ENCODE measurements at regions not wholly inside any gene's neighbourhood (a gene's known extent, or its start where the extent isn't known, plus 50 kb on each side); places are given as distances from the start of the nearest gene placed in this dataset.

DNA sequence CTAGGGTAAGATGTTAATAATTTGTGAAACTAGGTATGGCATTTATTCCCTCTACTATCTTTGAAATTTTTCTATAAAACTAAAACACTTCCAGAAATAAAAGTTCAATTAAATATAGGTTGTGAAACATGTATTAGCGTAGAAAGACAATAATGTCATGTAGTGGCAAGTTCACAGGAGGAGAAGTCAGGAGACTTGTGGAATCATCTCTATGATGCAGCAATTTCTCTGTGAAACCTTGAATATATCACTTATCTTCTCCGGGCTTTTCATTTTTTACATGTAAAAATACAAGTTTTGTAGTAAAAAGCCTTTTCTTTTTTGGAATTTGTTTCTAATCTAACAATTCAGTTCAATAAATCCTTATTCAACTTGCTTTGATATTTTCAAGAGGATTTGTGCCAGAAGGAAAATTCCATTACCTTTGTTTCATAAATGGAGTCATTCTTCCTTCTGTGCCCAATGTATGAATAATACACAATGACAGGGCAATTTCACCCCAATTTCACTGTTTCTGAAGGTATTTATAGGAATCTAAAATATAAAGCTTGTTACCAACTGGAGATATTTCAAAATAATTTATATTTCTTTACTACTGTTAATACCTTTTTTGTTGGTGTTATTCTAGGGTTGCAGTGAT is 758.3 kb downstream of the FAM181B start:
- H3K4me3 ChIP-seq (ENCODE audit: low read depth, low read length), result no peak overlapping the region
- H3K27me3 ChIP-seq (ENCODE audit: control insufficient read depth, insufficient read depth, low read length), result no peaks in the 10 kb centered on the region
- DNase-seq (ENCODE audit: low read depth) (peak; percentile 58), FAIRE-seq (no peak)
- TF ChIP-seq, protein P1, sequence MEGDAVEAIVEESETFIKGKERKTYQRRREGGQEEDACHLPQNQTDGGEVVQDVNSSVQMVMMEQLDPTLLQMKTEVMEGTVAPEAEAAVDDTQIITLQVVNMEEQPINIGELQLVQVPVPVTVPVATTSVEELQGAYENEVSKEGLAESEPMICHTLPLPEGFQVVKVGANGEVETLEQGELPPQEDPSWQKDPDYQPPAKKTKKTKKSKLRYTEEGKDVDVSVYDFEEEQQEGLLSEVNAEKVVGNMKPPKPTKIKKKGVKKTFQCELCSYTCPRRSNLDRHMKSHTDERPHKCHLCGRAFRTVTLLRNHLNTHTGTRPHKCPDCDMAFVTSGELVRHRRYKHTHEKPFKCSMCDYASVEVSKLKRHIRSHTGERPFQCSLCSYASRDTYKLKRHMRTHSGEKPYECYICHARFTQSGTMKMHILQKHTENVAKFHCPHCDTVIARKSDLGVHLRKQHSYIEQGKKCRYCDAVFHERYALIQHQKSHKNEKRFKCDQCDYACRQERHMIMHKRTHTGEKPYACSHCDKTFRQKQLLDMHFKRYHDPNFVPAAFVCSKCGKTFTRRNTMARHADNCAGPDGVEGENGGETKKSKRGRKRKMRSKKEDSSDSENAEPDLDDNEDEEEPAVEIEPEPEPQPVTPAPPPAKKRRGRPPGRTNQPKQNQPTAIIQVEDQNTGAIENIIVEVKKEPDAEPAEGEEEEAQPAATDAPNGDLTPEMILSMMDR (IDR thresholded peaks at IDR 0.05; ENCODE audit: insufficient read depth, low read length, severe bottlenecking), result no peak
- no peaks in the 10 kb centered on the region for H3K36me3 ChIP-seq (ENCODE audit: control insufficient read depth, insufficient read depth, low read length)

- TF ChIP-seq, protein P1 (IDR thresholded peaks at IDR 0.05; ENCODE audit: insufficient read depth, low read length, severe bottlenecking), result no peak
- Histone ChIP-seq H3K27me3 (ENCODE audit: control insufficient read depth, insufficient read depth, low read length) (no peaks in the 10 kb centered on the region), H3K36me3 (ENCODE audit: control insufficient read depth, insufficient read depth, low read length) (no peaks in the 10 kb centered on the region), H3K4me3 (ENCODE audit: low read depth, low read length) (no peak overlapping the region)
- no peak for FAIRE-seq
- no peak for DNase-seq (ENCODE audit: low read depth)
Observed at GRCh38 chr11:81970886-81971285, 762.8 kb downstream of the FAM181B start.

DNA sequence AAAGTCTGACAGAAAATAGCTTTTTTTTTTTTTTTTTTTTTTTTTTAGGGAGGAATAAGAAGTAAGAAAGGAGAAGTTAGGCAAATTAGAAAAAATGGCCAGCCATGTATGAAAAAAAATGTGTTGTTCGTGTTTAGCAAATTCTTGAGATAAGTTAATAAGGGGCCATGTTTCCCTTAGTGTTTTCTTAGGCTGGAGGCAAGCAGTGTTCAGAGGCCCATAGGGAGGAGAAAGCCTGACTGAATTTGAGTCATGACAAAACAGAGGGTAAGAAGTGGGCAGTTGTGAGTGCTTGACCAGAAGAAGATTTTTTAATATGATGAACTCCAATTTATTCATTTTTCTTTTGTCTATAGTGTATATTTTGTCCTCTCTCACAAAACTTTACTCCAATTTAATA is 766.4 kb downstream of the FAM181B start:
- DNase-seq (ENCODE audit: low read depth) (no peak), FAIRE-seq (no peak)
- H3K27me3 ChIP-seq (ENCODE audit: control insufficient read depth, insufficient read depth, low read length), result no peaks in the 10 kb centered on the region
- H3K36me3 ChIP-seq (ENCODE audit: control insufficient read depth, insufficient read depth, low read length), result no peaks in the 10 kb centered on the region
- H3K4me3 ChIP-seq (ENCODE audit: low read depth, low read length), result no peak overlapping the region
- TF ChIP-seq, protein P1 (IDR thresholded peaks at IDR 0.05; ENCODE audit: insufficient read depth, low read length, severe bottlenecking), result no peak

DNA sequence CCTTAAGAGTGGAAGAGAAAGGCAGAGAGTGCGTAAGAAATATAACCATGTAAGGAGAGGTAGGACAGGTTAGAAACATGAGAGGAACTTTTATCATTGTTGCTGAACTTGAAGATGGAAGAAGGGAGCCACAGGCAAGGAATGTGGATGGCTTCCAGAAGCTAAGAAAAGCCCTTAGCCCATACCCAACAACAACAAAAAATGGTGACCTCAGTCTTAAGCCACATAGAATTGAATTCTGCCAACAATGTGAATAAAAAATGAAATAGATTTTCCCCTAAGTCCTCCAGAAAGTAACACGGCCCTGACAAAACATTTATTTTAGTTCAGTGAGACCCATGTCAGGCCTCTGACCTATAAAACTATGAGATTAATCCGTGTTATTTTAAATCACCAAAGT is 767.3 kb downstream of the FAM181B start:
- TF ChIP-seq, protein P1 (IDR thresholded peaks at IDR 0.05; ENCODE audit: insufficient read depth, low read length, severe bottlenecking), result no peak
- no peak for FAIRE-seq
- H3K27me3 ChIP-seq (ENCODE audit: control insufficient read depth, insufficient read depth, low read length), result no peaks in the 10 kb centered on the region
- no peaks in the 10 kb centered on the region for H3K36me3 ChIP-seq (ENCODE audit: control insufficient read depth, insufficient read depth, low read length)
- DNase-seq (ENCODE audit: low read depth), result no peak
- no peak overlapping the region for H3K4me3 ChIP-seq (ENCODE audit: low read depth, low read length)

GRCh38 chr11:81963018-81963417 is 770.6 kb downstream of the FAM181B start:
- TF ChIP-seq, protein P1 (IDR thresholded peaks at IDR 0.05; ENCODE audit: insufficient read depth, low read length, severe bottlenecking), result peak; percentile 25
- no peak for FAIRE-seq
- Histone ChIP-seq H3K27me3 (ENCODE audit: control insufficient read depth, insufficient read depth, low read length) (no peaks in the 10 kb centered on the region), H3K4me3 (ENCODE audit: low read depth, low read length) (no peak overlapping the region), H3K36me3 (ENCODE audit: control insufficient read depth, insufficient read depth, low read length) (no peaks in the 10 kb centered on the region)
- DNase-seq (ENCODE audit: low read depth), result peak; percentile 33

DNA sequence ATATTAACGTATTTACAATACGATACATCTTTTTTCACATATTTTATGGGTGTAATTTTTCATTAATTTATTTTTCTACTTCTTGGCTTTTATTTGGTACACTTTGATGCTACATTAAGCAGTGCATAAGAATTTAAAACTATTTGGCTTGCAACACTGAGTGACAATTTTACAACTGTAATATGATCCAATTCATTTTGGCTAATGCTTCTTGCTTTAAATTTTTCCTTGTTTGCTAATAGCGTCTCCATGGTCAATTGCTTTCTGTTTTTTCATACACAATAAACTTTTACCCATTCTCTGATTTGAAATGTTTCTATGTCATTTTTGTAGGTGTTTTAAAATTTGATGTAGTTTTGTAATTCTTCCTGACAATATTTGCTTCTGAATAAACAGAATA is 773.2 kb downstream of the FAM181B start:
- FAIRE-seq, result no peak
- Histone ChIP-seq H3K27me3 (ENCODE audit: control insufficient read depth, insufficient read depth, low read length) (no peaks in the 10 kb centered on the region), H3K4me3 (ENCODE audit: low read depth, low read length) (no peak overlapping the region), H3K36me3 (ENCODE audit: control insufficient read depth, insufficient read depth, low read length) (no peaks in the 10 kb centered on the region)
- TF ChIP-seq, protein P1 (IDR thresholded peaks at IDR 0.05; ENCODE audit: insufficient read depth, low read length, severe bottlenecking), result no peak
- DNase-seq (ENCODE audit: low read depth), result no peak
